ENCODE measurements at regions not wholly inside any gene's neighbourhood (a gene's known extent, or its start where the extent isn't known, plus 50 kb on each side); places are given as distances from the start of the nearest gene placed in this dataset.
"Not testable (repeated sequence)": the region's sequence is repeated elsewhere in the genome, so short reads cannot be mapped to it uniquely, and the experiment has no call there.

GRCh38 chr1:236338096-236338495 lies 56.0 kb upstream of the EDARADD start:
- Histone ChIP-seq H3K27ac (ENCODE audit: extremely low read depth, low read depth, low read length) (no peak overlapping the region), H3K9ac (ENCODE audit: insufficient read depth in 1 of 2, low read depth in 2 of 2, low read length in 2 of 2) (no peak overlapping the region), H4K20me1 (replicated peaks; ENCODE audit: control insufficient read depth, insufficient read depth, low read length) (no peaks in the 10 kb centered on the region), H3K79me2 (ENCODE audit: control insufficient read depth, insufficient read depth, low read length) (no peaks in the 10 kb centered on the region), H3K4me3 (no peak overlapping the region), H3K4me1 (replicated peaks in 1 of 2; ENCODE audit: control insufficient read depth in 2 of 2, insufficient read depth in 2 of 2, low read length in 2 of 2) (peaks cover 0 to 6% of the 10 kb centered on the region in 2 experiments; a peak in 2 of 5 replicates), H3K36me3 (ENCODE audit: control insufficient read depth, insufficient read depth, low read length) (no peaks in the 10 kb centered on the region), H3K9me3 (replicated peaks; ENCODE audit: control insufficient read depth, insufficient read depth, low read depth, low read length) (no peaks in the 10 kb centered on the region), H3K9me1 (ENCODE audit: control insufficient read depth, insufficient read depth, low read length) (no peaks in the 10 kb centered on the region), H3K4me2 (ENCODE audit: insufficient read depth, low read length) (no peak overlapping the region), H3K27me3 (ENCODE audit: control insufficient read depth in 2 of 2, insufficient read depth in 2 of 2, low read length in 2 of 2) (no peaks in the 10 kb centered on the region), H2AFZ (ENCODE audit: low read depth, low read length) (no peak overlapping the region)
- intact Hi-C loops (cut with micrococcal nuclease) (no loop called here), in situ Hi-C loops (cut with MboI) (no loop called here)
- 71% methylated on average over 3 of the region's 3 CpGs for WGBS (ENCODE audit: insufficient coverage, low coverage, missing lambda C conversion rate)
- ChIA-PET CTCF (ENCODE audit: low intra/inter-chr PET ratio) (no interaction called here), POLR2A (interaction anchor here (0.8 kb wide), 1 partner anchor 11 kb away, joined by 3 read pairs; no protein-coding TSS in a partner anchor)
- ATAC-seq (no peak), FAIRE-seq (no peak), DNase-seq (ENCODE audit: extremely low read depth in 1 of 4, low spot score in 3 of 4) (no peak)
- BruUV-seq (replicated peaks): no TSS peak
- TF ChIP-seq, protein P1, sequence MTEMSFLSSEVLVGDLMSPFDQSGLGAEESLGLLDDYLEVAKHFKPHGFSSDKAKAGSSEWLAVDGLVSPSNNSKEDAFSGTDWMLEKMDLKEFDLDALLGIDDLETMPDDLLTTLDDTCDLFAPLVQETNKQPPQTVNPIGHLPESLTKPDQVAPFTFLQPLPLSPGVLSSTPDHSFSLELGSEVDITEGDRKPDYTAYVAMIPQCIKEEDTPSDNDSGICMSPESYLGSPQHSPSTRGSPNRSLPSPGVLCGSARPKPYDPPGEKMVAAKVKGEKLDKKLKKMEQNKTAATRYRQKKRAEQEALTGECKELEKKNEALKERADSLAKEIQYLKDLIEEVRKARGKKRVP (CRISPR knock-in tag; IDR thresholded peaks at IDR 0.05): no peak
- TF ChIP-seq ATF3 (IDR thresholded peaks at IDR 0.05) (peak; percentile 36; the same call in 1 of the 2 replicates), ATF3 (CRISPR knock-in tag; conservative IDR thresholded peaks at IDR 0.05) (no peak)

GRCh38 chr1:236336084-236336483 lies 54.3 kb upstream of the ERO1B start:
- POLR2A ChIA-PET: interaction anchor here (2.0 kb wide), 1 partner anchor 10 kb away, joined by 10 read pairs; no protein-coding TSS in a partner anchor
- DNase-seq (ENCODE audit: extremely low read depth in 1 of 4, low spot score in 3 of 4): no peak
- Histone ChIP-seq H3K27me3 (ENCODE audit: control insufficient read depth in 2 of 2, insufficient read depth in 2 of 2, low read length in 2 of 2) (no peaks in the 10 kb centered on the region; a peak in 1 of 5 replicates), H3K4me2 (ENCODE audit: insufficient read depth, low read length) (no peak overlapping the region), H3K27ac (ENCODE audit: extremely low read depth, low read depth, low read length) (no peak overlapping the region), H3K36me3 (ENCODE audit: control insufficient read depth, insufficient read depth, low read length) (no peaks in the 10 kb centered on the region), H3K4me1 (replicated peaks in 1 of 2; ENCODE audit: control insufficient read depth in 2 of 2, insufficient read depth in 2 of 2, low read length in 2 of 2) (no peaks in the 10 kb centered on the region; a peak in 2 of 5 replicates), H3K9ac (ENCODE audit: insufficient read depth in 1 of 2, low read depth in 2 of 2, low read length in 2 of 2) (no peak overlapping the region), H2AFZ (ENCODE audit: low read depth, low read length) (no peak overlapping the region), H3K79me2 (ENCODE audit: control insufficient read depth, insufficient read depth, low read length) (no peaks in the 10 kb centered on the region), H3K9me1 (ENCODE audit: control insufficient read depth, insufficient read depth, low read length) (no peaks in the 10 kb centered on the region), H3K4me3 (no peak overlapping the region), H3K9me3 (replicated peaks; ENCODE audit: control insufficient read depth, insufficient read depth, low read depth, low read length) (no peaks in the 10 kb centered on the region), H4K20me1 (replicated peaks; ENCODE audit: control insufficient read depth, insufficient read depth, low read length) (no peaks in the 10 kb centered on the region)
- TF ChIP-seq ZKSCAN8 (CRISPR knock-in tag; IDR thresholded peaks at IDR 0.05) (no peak), MEIS2 (IDR thresholded peaks at IDR 0.05; ENCODE audit: partially characterized antibody) (peak; percentile 3)
- no TSS peak for BruUV-seq (replicated peaks)
- intact Hi-C loops (cut with micrococcal nuclease): no loop called here
- ATAC-seq: no peak
- FAIRE-seq: no peak
- CTCF ChIA-PET (ENCODE audit: low intra/inter-chr PET ratio): no interaction called here
- in situ Hi-C loops (cut with MboI): no loop called here

GRCh38 chr1:236335633-236336032 lies 53.9 kb upstream of the ERO1B start:
- H3K9me1 ChIP-seq (ENCODE audit: control insufficient read depth, insufficient read depth, low read length); BruUV-seq (replicated peaks); H3K9ac ChIP-seq (ENCODE audit: insufficient read depth in 1 of 2, low read depth in 2 of 2, low read length in 2 of 2); H3K79me2 ChIP-seq (ENCODE audit: control insufficient read depth, insufficient read depth, low read length); H2AFZ ChIP-seq (ENCODE audit: low read depth, low read length); ATAC-seq; H4K20me1 ChIP-seq (replicated peaks; ENCODE audit: control insufficient read depth, insufficient read depth, low read length); DNase-seq (ENCODE audit: extremely low read depth in 1 of 4, low spot score in 3 of 4); H3K27me3 ChIP-seq (ENCODE audit: control insufficient read depth in 2 of 2, insufficient read depth in 2 of 2, low read length in 2 of 2); H3K4me3 ChIP-seq; CTCF ChIA-PET (ENCODE audit: low intra/inter-chr PET ratio); H3K4me1 ChIP-seq (replicated peaks in 1 of 2; ENCODE audit: control insufficient read depth in 2 of 2, insufficient read depth in 2 of 2, low read length in 2 of 2); intact Hi-C loops (cut with micrococcal nuclease); H3K9me3 ChIP-seq (replicated peaks; ENCODE audit: control insufficient read depth, insufficient read depth, low read depth, low read length); in situ Hi-C loops (cut with MboI); H3K4me2 ChIP-seq (ENCODE audit: insufficient read depth, low read length); H3K27ac ChIP-seq (ENCODE audit: extremely low read depth, low read depth, low read length); FAIRE-seq; H3K36me3 ChIP-seq (ENCODE audit: control insufficient read depth, insufficient read depth, low read length): not testable (repeated sequence)
- WGBS (ENCODE audit: insufficient coverage, low coverage, missing lambda C conversion rate): 47% methylated on average over 6 of the region's 6 CpGs
- POLR2A ChIA-PET: interaction anchor here (2.0 kb wide), 1 partner anchor 11 kb away, joined by 10 read pairs; no protein-coding TSS in a partner anchor
